ENCODE measurements at regions not wholly inside any gene's neighbourhood (a gene's known extent, or its start where the extent isn't known, plus 50 kb on each side); places are given as distances from the start of the nearest gene placed in this dataset.

DNA sequence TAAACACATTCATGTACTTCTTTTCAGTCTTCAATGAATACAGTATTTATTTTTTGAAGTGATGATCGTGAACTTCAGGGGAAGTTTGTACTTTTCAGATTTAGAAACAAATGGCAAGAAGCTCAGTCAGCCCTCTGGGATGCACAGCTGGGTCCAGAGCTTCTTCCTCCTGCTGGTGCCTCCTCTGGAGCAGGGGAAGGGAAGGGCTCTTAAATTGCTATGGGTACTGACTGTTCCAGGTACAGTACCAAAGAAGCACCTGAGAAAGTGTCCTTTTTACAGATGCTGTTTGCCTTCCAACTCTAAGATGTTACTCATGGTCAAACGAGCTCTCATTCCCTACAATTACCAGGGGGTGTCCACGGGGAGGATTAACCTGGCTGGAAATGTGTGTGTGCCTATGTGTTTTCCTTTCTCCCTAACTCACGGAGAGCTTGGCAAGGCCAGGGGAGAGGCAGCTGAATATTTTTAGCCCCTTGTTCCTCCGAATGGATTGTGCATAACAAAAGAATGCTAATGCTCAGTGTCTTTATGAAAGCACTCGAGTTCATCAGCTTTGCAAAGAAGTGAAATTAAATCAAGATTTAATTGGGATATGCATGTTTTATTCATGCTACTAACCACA is 313.7 kb upstream of the CADM1 start:
- TF ChIP-seq, protein P1, sequence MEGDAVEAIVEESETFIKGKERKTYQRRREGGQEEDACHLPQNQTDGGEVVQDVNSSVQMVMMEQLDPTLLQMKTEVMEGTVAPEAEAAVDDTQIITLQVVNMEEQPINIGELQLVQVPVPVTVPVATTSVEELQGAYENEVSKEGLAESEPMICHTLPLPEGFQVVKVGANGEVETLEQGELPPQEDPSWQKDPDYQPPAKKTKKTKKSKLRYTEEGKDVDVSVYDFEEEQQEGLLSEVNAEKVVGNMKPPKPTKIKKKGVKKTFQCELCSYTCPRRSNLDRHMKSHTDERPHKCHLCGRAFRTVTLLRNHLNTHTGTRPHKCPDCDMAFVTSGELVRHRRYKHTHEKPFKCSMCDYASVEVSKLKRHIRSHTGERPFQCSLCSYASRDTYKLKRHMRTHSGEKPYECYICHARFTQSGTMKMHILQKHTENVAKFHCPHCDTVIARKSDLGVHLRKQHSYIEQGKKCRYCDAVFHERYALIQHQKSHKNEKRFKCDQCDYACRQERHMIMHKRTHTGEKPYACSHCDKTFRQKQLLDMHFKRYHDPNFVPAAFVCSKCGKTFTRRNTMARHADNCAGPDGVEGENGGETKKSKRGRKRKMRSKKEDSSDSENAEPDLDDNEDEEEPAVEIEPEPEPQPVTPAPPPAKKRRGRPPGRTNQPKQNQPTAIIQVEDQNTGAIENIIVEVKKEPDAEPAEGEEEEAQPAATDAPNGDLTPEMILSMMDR (IDR thresholded peaks at IDR 0.05), result no peak
- TF ChIP-seq EP300 (IDR thresholded peaks at IDR 0.05) (no peak), POLR2A (IDR thresholded peaks at IDR 0.05) (no peak)
